Stomach (tissue), 8 donors: ENCODE measurements at regions not wholly inside any gene's neighbourhood (a gene's known extent, or its start where the extent isn't known, plus 50 kb on each side); places are given as distances from the start of the nearest gene placed in this dataset.

ENCODE experiments used
- DNase-seq, 2 donors: peaks; one replicate each; pipeline versions ENCODE4 v3.0.0 to v3.0.0-alpha.2; 2013 to 2019
- H3K27ac ChIP-seq, 5 donors: fragments of 200-600 bp in 4 of 5; sonication (generic) in 4 of 5; one replicate each; pipeline ENCODE4 v1.5.1; 2013 to 2019; ENCODE audit warnings: mild to moderate bottlenecking in 1 of 5, moderate library complexity in 1 of 5
- H3K27me3 ChIP-seq, 3 donors: fragments of 200-600 bp; sonication (generic); one replicate each; pipeline ENCODE4 v1.5.1; 2017 to 2019; ENCODE audit warnings: mixed run types in 1 of 3
- H3K36me3 ChIP-seq, 4 donors: fragments of 200-600 bp; sonication (generic); 1 replicate in 3 of 4; 2 replicates in 1 of 4; pipeline ENCODE4 v1.5.1; 2016 to 2019
- H3K4me1 ChIP-seq, 4 donors: fragments of 200-600 bp; sonication (generic); one replicate each; pipeline ENCODE4 v1.5.1; 2016 to 2019
- H3K4me3 ChIP-seq, 4 donors: fragments of 200-600 bp; sonication (generic) in 3 of 4; one replicate each; pipeline ENCODE4 v1.5.1; 2016 to 2019; ENCODE audit warnings: mild to moderate bottlenecking in 1 of 4
- H3K9me3 ChIP-seq, 4 donors: fragments of 200-600 bp; sonication (generic); one replicate each; pipeline ENCODE4 v1.5.1; 2016 to 2019
- CTCF ChIP-seq, 7 experiments: fragments of 450-650 bp in 4 of 7; fragments of 200-600 bp in 3 of 7; sonication (generic) in 3 of 7; IDR thresholded peaks; one replicate each; pipeline ENCODE4 v1.5.1; 2016 to 2019; ENCODE audit warnings: antibody characterized with exemption in 7 of 7, control low read depth in 2 of 7, mild to moderate bottlenecking in 1 of 7
- EP300 ChIP-seq: sonication (generic); formaldehyde crosslinking; IDR thresholded peaks from one replicate; pipeline ENCODE4 v1.6.1; 2017; ENCODE audit warnings: antibody characterized with exemption
- POLR2A ChIP-seq, 4 donors: fragments of 450-650 bp; IDR thresholded peaks; one replicate each; pipeline ENCODE4 v1.6.1; 2016; ENCODE audit warnings: antibody characterized with exemption in 4 of 4, control low read depth in 2 of 4, mild to moderate bottlenecking in 1 of 4, moderate library complexity in 1 of 4
- POLR2AphosphoS5 ChIP-seq, 3 donors: sonication (generic); formaldehyde crosslinking; IDR thresholded peaks; one replicate each; pipeline ENCODE4 v1.6.1; 2016; ENCODE audit warnings: antibody characterized with exemption in 3 of 3
- WGBS, 5 donors: extraction: QIAGEN DNeasy Blood & Tissue Kit in 3 of 5; methylation state at CpG; one replicate each; pipeline versions ENCODE4 v1.1.5 to v1.1.7; 2013 to 2018; 5-methylcytosine and 5-hydroxymethylcytosine counted together
- intact Hi-C: fragments of 100-400 bp; cut with DNase I; formaldehyde crosslinking; loops from one replicate; pipeline ENCODE4 v1.15.1; 2023; ENCODE audit warnings: low total_unique reads
- small RNA-seq, 4 donors: library from RNA; depleted of rRNA; stranded (forward); fragments of <200 nt; gene quantifications; one replicate each; pipeline ENCODE3, GENCODE V24; 2016
- donor health status: healthy with polysubstance abuse.
- donor health status: Bipolar disorder and iron deficiency.
- donor health status: healthy.

DNA sequence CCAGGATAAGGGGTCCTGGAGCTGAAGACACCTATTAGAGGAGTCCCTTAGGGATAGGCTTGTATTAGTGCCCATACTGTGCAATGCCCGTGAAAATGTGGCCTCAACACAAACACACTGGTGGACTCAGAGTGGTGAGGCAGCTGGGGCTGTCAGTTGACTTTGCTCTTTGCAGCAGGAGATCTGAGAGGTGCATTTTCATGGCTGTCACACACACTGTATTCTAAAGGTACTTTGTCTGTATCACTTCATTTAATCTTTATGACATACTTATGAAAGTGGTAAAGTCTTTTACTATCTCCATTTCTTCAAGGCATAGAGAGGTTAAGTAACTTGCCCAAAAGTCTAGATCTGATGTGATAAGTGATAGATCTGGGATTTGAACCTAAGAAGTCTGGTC is 55.1 kb upstream of the GCFC2 start:
- Histone ChIP-seq H3K36me3 (no peaks in the 10 kb centered on the region), H3K27ac (no peak overlapping the region), H3K27me3 (no peaks in the 10 kb centered on the region), H3K9me3 (no peaks in the 10 kb centered on the region), H3K4me1 (no peaks in the 10 kb centered on the region), H3K4me3 (no peak overlapping the region)
- no peak for DNase-seq
- TF ChIP-seq CTCF (IDR thresholded peaks at IDR 0.05), result no peak
- no peak for TF ChIP-seq POLR2A (IDR thresholded peaks at IDR 0.05)
- no peak for TF ChIP-seq POLR2AphosphoS5 (IDR thresholded peaks at IDR 0.05)
- TF ChIP-seq EP300, result no peak
- intact Hi-C loops, result no loop called here
- 71 to 88% (median 79%) methylated on average over 1 of the region's 1 CpG for WGBS, 5 donors

- 47 to 61% (median 57%) methylated on average over 3 of the region's 3 CpGs for WGBS, 5 donors
Observed at GRCh38 chr2:75764611-75765010, 53.9 kb upstream of the GCFC2 start.

More at GRCh38 chr2:75764611-75765010, 53.9 kb upstream of the GCFC2 start:
- DNase-seq, result no peak
- H3K27ac ChIP-seq, result no peak overlapping the region
- no peaks in the 10 kb centered on the region for H3K36me3 ChIP-seq
- intact Hi-C loops, result no loop called here
- no peaks in the 10 kb centered on the region for H3K9me3 ChIP-seq
- no peak overlapping the region for H3K4me3 ChIP-seq
- no peaks in the 10 kb centered on the region for H3K27me3 ChIP-seq
- no peak for TF ChIP-seq POLR2AphosphoS5 (IDR thresholded peaks at IDR 0.05)
- TF ChIP-seq CTCF (IDR thresholded peaks at IDR 0.05), result no peak
- no peak for TF ChIP-seq POLR2A (IDR thresholded peaks at IDR 0.05)
- no peak for TF ChIP-seq EP300
- H3K4me1 ChIP-seq, result no peaks in the 10 kb centered on the region

Small RNA genes lying in the stretch of these regions (small RNA-seq; reads per million reads assigned to genes)
- 0 reads per million in 4 donors for gene RN7SKP164
